ENCODE measurements at regions not wholly inside any gene's neighbourhood (a gene's known extent, or its start where the extent isn't known, plus 50 kb on each side); places are given as distances from the start of the nearest gene placed in this dataset.
A peak's percentile ranks its signal among the peaks of the same experiment; 100 is the strongest.

DNA sequence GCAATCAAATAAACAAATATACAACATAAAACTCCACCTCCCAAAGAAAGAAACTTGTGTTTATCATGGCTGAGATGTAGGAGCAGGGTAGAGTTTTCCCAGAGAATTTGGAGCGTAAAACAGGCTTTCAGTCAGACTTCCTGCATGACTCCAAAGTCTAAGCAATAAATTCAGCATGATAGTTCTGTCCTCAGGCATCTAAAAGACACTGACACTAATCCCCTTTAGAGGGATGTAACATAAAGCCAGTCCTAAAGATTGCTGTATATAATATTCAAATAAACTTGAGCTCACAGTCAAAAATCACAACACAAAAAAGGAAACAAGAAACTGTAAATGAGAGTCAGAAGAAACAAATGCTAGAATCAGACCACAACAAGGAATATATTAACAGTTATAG, 234.4 kb downstream of the CENPW start (continued):
- TF ChIP-seq, protein P1, sequence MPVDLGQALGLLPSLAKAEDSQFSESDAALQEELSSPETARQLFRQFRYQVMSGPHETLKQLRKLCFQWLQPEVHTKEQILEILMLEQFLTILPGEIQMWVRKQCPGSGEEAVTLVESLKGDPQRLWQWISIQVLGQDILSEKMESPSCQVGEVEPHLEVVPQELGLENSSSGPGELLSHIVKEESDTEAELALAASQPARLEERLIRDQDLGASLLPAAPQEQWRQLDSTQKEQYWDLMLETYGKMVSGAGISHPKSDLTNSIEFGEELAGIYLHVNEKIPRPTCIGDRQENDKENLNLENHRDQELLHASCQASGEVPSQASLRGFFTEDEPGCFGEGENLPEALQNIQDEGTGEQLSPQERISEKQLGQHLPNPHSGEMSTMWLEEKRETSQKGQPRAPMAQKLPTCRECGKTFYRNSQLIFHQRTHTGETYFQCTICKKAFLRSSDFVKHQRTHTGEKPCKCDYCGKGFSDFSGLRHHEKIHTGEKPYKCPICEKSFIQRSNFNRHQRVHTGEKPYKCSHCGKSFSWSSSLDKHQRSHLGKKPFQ (tag by site-specific recombination; IDR thresholded peaks at IDR 0.05), result no peak
- TF ChIP-seq ZNF830 (tag by site-specific recombination; IDR thresholded peaks at IDR 0.05; ENCODE audit: low read depth), result no peak

DNA sequence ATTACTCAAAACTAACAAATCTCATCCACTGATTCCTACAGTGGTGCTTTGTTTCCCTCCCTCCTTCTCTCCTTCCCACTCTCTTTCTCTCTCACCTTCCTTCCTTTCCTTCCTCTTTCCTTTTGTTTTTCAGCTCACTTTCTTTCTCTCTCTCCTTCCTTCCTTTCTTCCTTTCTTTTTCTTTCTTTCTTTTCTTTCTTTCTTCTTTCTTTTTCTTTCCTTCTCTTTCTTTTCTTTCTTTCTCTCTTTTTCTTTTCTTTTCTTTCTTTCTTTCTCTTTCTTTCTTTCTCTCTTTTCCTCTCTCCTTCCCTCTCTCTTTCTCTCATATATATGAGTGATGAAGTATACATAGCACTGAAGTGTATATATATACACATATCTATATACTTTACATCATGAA, 241.4 kb downstream of the CENPW start:
- ChIA-PET POLR2A (no interaction called here), CTCF (interaction anchor here (0.6 to 0.7 kb wide), 2 partner anchors 33 to 1275 kb away, joined by 3 to 4 read pairs; no protein-coding TSS in a partner anchor)
- no peaks in the 10 kb centered on the region for H3K4me1 ChIP-seq (ENCODE audit: control insufficient read depth, insufficient read depth, low read length)
- TF ChIP-seq ZNF366 (tag by site-specific recombination; conservative IDR thresholded peaks at IDR 0.05) (peak; percentile 79), PRDM1 (tag by site-specific recombination; IDR thresholded peaks at IDR 0.05) (peak; percentile 80)
- TF ChIP-seq, protein P2, sequence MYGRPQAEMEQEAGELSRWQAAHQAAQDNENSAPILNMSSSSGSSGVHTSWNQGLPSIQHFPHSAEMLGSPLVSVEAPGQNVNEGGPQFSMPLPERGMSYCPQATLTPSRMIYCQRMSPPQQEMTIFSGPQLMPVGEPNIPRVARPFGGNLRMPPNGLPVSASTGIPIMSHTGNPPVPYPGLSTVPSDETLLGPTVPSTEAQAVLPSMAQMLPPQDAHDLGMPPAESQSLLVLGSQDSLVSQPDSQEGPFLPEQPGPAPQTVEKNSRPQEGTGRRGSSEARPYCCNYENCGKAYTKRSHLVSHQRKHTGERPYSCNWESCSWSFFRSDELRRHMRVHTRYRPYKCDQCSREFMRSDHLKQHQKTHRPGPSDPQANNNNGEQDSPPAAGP (tag by site-specific recombination; IDR thresholded peaks at IDR 0.05), result no peak
- H3K9me3 ChIP-seq (ENCODE audit: control insufficient read depth, insufficient read depth, low read depth, low read length), result no peaks in the 10 kb centered on the region
- H3K4me3 ChIP-seq (ENCODE audit: low read depth, low read length), result no peak overlapping the region
- H3K36me3 ChIP-seq (ENCODE audit: control insufficient read depth in 2 of 2, insufficient read depth in 1 of 2, low read length in 2 of 2), result no peaks in the 10 kb centered on the region
- H3K27ac ChIP-seq (ENCODE audit: extremely low read depth, low read depth, low read length), result no peak overlapping the region

DNA sequence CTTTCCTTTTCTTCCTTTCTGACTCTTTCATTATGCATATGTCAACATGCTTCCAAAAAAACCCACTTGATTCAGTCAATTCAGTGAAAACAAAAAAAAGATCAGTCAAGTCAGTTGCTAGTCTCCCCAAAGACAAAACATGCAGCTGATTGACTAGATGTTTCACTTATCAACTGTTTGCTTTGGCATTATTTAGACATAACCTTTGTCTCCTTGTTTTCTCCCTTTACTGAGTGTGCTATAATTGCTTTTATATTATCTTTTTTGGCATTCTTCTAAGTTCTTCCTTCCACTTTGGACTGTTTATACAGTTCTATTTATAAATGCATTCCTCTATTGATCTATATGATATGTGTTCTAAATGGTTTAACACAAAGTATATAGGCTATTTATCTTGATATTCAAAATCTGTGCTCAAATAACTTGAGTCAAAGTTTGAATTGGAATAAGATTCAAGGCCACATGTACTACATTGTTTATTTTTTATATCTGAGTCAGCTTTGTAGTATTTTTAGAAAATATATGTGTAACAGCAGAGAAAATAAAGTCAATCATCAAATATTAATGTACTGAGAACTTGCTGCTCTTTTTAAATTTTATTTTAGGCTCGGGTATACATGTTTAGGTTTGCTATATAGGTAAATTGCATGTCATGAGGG, 260.5 kb downstream of the CENPW start:
- Histone ChIP-seq H3K27ac (ENCODE audit: extremely low read depth, low read depth, low read length) (no peak overlapping the region), H3K36me3 (ENCODE audit: control insufficient read depth in 2 of 2, insufficient read depth in 1 of 2, low read length in 2 of 2) (no peaks in the 10 kb centered on the region), H3K9me3 (ENCODE audit: control insufficient read depth, insufficient read depth, low read depth, low read length) (no peaks in the 10 kb centered on the region), H3K4me3 (ENCODE audit: low read depth, low read length) (no peak overlapping the region), H3K4me1 (ENCODE audit: control insufficient read depth, insufficient read depth, low read length) (no peaks in the 10 kb centered on the region)
- ChIA-PET CTCF (no interaction called here), POLR2A (no interaction called here)
- TF ChIP-seq, protein P3, sequence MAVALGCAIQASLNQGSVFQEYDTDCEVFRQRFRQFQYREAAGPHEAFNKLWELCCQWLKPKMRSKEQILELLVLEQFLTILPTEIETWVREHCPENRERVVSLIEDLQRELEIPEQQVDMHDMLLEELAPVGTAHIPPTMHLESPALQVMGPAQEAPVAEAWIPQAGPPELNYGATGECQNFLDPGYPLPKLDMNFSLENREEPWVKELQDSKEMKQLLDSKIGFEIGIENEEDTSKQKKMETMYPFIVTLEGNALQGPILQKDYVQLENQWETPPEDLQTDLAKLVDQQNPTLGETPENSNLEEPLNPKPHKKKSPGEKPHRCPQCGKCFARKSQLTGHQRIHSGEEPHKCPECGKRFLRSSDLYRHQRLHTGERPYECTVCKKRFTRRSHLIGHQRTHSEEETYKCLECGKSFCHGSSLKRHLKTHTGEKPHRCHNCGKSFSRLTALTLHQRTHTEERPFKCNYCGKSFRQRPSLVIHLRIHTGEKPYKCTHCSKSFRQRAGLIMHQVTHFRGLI (tag by site-specific recombination; IDR thresholded peaks at IDR 0.05), result no peak
- no peak for TF ChIP-seq ZNF391 (tag by site-specific recombination; IDR thresholded peaks at IDR 0.05; ENCODE audit: borderline replicate concordance, low read depth)

DNA sequence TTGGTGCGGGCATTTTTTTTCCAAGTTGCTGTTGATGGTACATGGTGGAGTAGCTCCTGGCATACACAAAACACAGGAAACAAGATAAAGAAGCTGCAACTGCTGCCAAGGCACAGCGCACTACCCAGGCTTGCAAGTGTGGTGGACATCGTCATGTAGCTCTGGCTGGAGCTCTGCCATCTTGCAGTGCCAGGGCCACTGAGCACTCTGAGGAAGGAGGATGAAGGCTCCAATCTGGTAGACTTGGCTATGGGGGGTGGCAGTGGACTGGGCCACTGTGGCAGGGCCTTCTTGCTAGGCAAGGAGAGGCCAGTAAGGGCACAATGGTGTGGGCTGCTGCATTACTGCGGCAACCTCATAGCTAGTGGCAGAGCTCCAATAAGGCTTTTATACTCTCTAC, 263.5 kb downstream of the CENPW start:
- Histone ChIP-seq H3K4me1 (ENCODE audit: control insufficient read depth, insufficient read depth, low read length) (no peaks in the 10 kb centered on the region), H3K4me3 (ENCODE audit: low read depth, low read length) (no peak overlapping the region), H3K27ac (ENCODE audit: extremely low read depth, low read depth, low read length) (no peak overlapping the region), H3K9me3 (ENCODE audit: control insufficient read depth, insufficient read depth, low read depth, low read length) (no peaks in the 10 kb centered on the region), H3K36me3 (ENCODE audit: control insufficient read depth in 2 of 2, insufficient read depth in 1 of 2, low read length in 2 of 2) (no peaks in the 10 kb centered on the region)
- POLR2A ChIA-PET, result no interaction called here
- CTCF ChIA-PET, result no interaction called here
- no peak for TF ChIP-seq SP7 (tag by site-specific recombination; IDR thresholded peaks at IDR 0.05)
- no peak for TF ChIP-seq ZNF354C (tag by site-specific recombination; IDR thresholded peaks at IDR 0.05; ENCODE audit: borderline replicate concordance, low read depth)
- TF ChIP-seq, protein P4, sequence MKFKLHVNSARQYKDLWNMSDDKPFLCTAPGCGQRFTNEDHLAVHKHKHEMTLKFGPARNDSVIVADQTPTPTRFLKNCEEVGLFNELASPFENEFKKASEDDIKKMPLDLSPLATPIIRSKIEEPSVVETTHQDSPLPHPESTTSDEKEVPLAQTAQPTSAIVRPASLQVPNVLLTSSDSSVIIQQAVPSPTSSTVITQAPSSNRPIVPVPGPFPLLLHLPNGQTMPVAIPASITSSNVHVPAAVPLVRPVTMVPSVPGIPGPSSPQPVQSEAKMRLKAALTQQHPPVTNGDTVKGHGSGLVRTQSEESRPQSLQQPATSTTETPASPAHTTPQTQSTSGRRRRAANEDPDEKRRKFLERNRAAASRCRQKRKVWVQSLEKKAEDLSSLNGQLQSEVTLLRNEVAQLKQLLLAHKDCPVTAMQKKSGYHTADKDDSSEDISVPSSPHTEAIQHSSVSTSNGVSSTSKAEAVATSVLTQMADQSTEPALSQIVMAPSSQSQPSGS (tag by site-specific recombination; IDR thresholded peaks at IDR 0.05; ENCODE audit: low read depth), result no peak
- no peak for TF ChIP-seq ZNF274 (IDR thresholded peaks at IDR 0.05; ENCODE audit: low read length)
- no peak for TF ChIP-seq ZNF274 (tag by site-specific recombination; IDR thresholded peaks at IDR 0.05; ENCODE audit: borderline replicate concordance)
- no peak for TF ChIP-seq ZNF768 (tag by site-specific recombination; IDR thresholded peaks at IDR 0.05)
- no peak for TF ChIP-seq ZNF121 (tag by site-specific recombination; IDR thresholded peaks at IDR 0.05)
- TF ChIP-seq, protein P5, sequence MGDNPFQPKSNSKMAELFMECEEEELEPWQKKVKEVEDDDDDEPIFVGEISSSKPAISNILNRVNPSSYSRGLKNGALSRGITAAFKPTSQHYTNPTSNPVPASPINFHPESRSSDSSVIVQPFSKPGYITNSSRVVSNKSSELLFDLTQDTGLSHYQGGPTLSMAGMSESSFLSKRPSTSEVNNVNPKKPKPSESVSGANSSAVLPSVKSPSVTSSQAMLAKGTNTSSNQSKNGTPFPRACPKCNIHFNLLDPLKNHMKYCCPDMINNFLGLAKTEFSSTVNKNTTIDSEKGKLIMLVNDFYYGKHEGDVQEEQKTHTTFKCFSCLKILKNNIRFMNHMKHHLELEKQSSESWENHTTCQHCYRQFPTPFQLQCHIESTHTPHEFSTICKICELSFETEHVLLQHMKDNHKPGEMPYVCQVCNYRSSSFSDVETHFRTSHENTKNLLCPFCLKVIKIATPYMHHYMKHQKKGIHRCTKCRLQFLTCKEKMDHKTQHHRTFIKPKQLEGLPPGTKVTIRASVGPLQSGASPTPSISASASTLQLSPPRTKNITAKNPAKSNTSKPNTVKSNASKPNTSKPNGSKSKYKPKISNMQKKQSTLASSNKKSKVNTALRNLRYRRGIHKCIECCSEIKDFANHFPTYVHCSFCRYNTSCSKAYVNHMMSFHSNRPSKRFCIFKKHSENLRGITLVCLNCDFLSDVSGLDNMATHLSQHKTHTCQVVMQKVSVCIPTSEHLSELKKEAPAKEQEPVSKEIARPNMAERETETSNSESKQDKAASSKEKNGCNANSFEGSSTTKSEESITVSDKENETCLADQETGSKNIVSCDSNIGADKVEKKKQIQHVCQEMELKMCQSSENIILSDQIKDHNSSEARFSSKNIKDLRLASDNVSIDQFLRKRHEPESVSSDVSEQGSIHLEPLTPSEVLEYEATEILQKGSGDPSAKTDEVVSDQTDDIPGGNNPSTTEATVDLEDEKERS (tag by site-specific recombination; IDR thresholded peaks at IDR 0.05), result no peak
- no peak for TF ChIP-seq ZNF10 (tag by site-specific recombination; IDR thresholded peaks at IDR 0.05)
- no peak for TF ChIP-seq ZNF747 (tag by site-specific recombination; IDR thresholded peaks at IDR 0.05)
- TF ChIP-seq, protein P6, sequence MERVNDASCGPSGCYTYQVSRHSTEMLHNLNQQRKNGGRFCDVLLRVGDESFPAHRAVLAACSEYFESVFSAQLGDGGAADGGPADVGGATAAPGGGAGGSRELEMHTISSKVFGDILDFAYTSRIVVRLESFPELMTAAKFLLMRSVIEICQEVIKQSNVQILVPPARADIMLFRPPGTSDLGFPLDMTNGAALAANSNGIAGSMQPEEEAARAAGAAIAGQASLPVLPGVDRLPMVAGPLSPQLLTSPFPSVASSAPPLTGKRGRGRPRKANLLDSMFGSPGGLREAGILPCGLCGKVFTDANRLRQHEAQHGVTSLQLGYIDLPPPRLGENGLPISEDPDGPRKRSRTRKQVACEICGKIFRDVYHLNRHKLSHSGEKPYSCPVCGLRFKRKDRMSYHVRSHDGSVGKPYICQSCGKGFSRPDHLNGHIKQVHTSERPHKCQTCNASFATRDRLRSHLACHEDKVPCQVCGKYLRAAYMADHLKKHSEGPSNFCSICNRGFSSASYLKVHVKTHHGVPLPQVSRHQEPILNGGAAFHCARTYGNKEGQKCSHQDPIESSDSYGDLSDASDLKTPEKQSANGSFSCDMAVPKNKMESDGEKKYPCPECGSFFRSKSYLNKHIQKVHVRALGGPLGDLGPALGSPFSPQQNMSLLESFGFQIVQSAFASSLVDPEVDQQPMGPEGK (tag by site-specific recombination; IDR thresholded peaks at IDR 0.05), result no peak

All from HEK293 (cell line).